MG63 (cell line): ENCODE measurements at regions not wholly inside any gene's neighbourhood (a gene's known extent, or its start where the extent isn't known, plus 50 kb on each side); places are given as distances from the start of the nearest gene placed in this dataset.
"Not testable (repeated sequence)": the region's sequence is repeated elsewhere in the genome, so short reads cannot be mapped to it uniquely, and the experiment has no call there.

Experiments used
- DNase-seq: peaks from one replicate; pipeline ENCODE4 v3.0.0-alpha.2; 2020
- H3K27me3 ChIP-seq: fragments of 250-450 bp; sonication (Bioruptor Pico); 2 replicates; pipeline ENCODE4 v1.5.1; 2020; ENCODE audit warnings: mild to moderate bottlenecking, moderate library complexity
- H3K36me3 ChIP-seq: fragments of 250-450 bp; sonication (Bioruptor Pico); 2 replicates; pipeline ENCODE4 v1.5.1; 2020; ENCODE audit warnings: mild to moderate bottlenecking, moderate library complexity
- H3K4me3 ChIP-seq: fragments of 250-450 bp; sonication (Bioruptor Pico); 2 replicates; pipeline ENCODE4 v1.5.1; 2020; ENCODE audit warnings: mild to moderate bottlenecking, moderate library complexity
- H3K9me3 ChIP-seq: fragments of 250-450 bp; sonication (Bioruptor Pico); 2 replicates; pipeline ENCODE4 v1.5.1; 2020; ENCODE audit warnings: mild to moderate bottlenecking, moderate library complexity

DNA sequence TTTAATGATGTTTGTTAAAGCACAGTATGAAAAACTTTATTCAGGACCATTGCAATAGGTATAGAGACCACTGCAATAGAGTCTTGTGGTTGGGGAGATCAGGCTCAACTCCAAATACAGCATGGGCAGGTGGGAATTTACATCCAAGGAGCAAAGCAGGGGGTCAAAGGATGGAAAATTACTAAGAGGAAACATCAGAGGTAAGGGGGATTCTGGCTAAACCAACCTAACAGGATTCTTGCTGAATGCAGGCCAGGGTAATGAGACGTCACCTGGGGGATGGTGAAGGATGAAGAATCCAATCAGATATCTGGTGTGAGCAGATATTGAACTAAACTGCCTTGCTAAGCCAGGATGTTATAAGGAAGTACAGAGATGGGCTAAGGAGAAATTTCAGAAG is 126.6 kb upstream of the MIR17HG start:
- Histone ChIP-seq H3K9me3 (no peaks in the 10 kb centered on the region), H3K36me3 (no peaks in the 10 kb centered on the region), H3K27me3 (no peaks in the 10 kb centered on the region), H3K4me3 (no peak overlapping the region)
- no peak for DNase-seq

DNA sequence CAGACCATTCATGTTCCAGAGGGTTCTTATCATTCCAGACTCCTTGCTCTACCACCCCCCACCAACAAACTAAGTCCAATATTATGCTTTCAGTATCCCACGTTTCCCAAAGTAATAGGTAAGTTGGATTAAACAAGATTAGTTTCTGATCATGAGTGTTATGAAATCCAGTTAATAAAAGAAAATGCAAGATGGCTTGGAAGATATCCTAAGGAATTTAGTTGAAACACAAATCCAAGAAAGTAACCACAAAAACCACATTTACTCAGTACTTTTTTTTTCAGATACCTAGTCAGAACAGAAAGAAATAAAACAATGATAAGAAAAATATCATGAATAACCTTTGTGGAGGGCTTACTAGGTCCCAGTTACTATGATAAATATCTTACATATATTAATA is 119.4 kb upstream of the MIR17HG start:
- DNase-seq: no peak
- H3K36me3 ChIP-seq: no peaks in the 10 kb centered on the region
- H3K4me3 ChIP-seq: no peak overlapping the region
- no peaks in the 10 kb centered on the region for H3K9me3 ChIP-seq
- 0 out of 2 replicates have a peak, but pooled peaks cover 5% of the 10 kb centered on the region for H3K27me3 ChIP-seq

DNA sequence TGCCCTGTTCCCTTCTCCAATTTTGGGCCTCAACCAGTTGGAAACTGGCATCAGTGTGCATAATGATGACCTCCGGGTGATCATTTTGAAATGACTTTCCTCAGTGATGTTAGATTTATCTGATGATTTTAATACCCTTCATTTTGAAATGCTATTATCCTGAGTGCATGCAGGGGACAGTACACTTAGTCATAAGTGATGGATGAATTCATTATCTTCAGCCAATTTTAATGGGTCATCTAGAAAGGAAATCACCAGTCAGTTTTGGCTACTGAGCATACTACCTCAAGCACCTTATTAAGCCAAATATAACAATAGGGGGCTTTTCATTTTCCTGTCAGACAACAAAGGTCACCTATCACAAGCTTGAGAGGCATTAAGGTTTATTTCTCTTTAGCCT is 118.5 kb upstream of the MIR17HG start:
- DNase-seq: no peak
- H3K4me3 ChIP-seq: no peak overlapping the region
- 0 out of 2 replicates have a peak, but pooled peaks cover 5% of the 10 kb centered on the region for H3K27me3 ChIP-seq
- no peaks in the 10 kb centered on the region for H3K9me3 ChIP-seq
- H3K36me3 ChIP-seq: no peaks in the 10 kb centered on the region

- Histone ChIP-seq H3K4me3 (no peak overlapping the region), H3K36me3 (no peaks in the 10 kb centered on the region), H3K9me3 (no peaks in the 10 kb centered on the region), H3K27me3 (0 out of 2 replicates have a peak, but pooled peaks cover 3% of the 10 kb centered on the region)
- no peak for DNase-seq
Observed at GRCh38 chr13:91232716-91233115, 114.8 kb upstream of the MIR17HG start.

- Histone ChIP-seq H3K36me3 (no peaks in the 10 kb centered on the region), H3K9me3 (no peaks in the 10 kb centered on the region), H3K4me3 (no peak overlapping the region), H3K27me3 (0 out of 2 replicates have a peak, but pooled peaks cover 3% of the 10 kb centered on the region)
- DNase-seq: no peak
Observed at GRCh38 chr13:91233291-91233690, 114.2 kb upstream of the MIR17HG start.

DNA sequence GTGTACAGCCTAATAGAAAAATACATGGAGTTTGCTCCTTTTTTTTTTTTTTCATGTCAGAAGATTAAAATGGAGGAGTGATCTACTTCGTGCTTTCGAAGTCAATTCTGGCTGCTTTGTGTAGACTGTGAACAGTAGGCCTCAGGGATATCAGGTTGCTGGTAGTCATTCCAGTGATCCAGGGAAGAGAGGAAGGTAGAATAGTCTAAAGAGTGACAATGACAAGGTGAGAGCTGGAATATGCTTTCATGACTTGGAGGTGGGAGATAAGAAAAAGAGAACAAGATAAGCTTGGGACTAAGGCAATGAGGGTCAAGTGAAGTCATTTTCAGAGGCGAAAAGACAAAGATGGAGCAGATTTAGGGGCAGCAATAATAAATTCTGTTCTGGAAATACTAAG is 111.3 kb upstream of the MIR17HG start:
- Histone ChIP-seq H3K36me3 (no peaks in the 10 kb centered on the region), H3K9me3 (no peaks in the 10 kb centered on the region), H3K4me3 (no peak overlapping the region), H3K27me3 (0 out of 2 replicates have a peak, but pooled peaks cover 3% of the 10 kb centered on the region)
- DNase-seq: no peak

DNA sequence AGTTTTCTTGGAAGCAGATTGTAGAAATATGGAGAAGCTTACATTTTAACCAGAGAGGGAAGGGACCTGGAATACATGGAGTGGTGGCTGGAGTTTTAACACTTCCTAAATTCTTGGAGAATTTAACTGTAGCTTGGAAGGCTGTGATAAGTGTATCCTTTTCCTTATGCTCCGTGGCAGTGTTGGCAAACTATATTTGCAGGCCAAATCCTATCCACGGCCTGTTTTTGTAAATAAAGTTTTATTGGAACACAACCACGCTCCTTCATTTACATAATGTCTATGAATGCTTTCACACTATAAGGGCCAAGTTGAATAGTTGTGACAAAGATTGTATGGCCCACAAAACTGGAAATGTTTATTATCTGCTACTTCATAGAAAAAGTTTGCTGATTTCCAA is 110.6 kb upstream of the MIR17HG start:
- no peak for DNase-seq
- Histone ChIP-seq H3K9me3 (no peaks in the 10 kb centered on the region), H3K4me3 (no peak overlapping the region), H3K36me3 (no peaks in the 10 kb centered on the region), H3K27me3 (0 out of 2 replicates have a peak, but pooled peaks cover 3% of the 10 kb centered on the region)

GRCh38 chr13:91238036-91238435 is 109.5 kb upstream of the MIR17HG start:
- H3K9me3 ChIP-seq: no peaks in the 10 kb centered on the region
- no peaks in the 10 kb centered on the region for H3K36me3 ChIP-seq
- DNase-seq: no peak
- H3K27me3 ChIP-seq: 0 out of 2 replicates have a peak, but pooled peaks cover under 1% of the 10 kb centered on the region
- no peak overlapping the region for H3K4me3 ChIP-seq

GRCh38 chr13:91240341-91240740 is 107.1 kb upstream of the MIR17HG start:
- Histone ChIP-seq H3K27me3 (no peaks in the 10 kb centered on the region), H3K9me3 (no peaks in the 10 kb centered on the region), H3K4me3 (no peak overlapping the region), H3K36me3 (no peaks in the 10 kb centered on the region)
- DNase-seq: no peak

- Histone ChIP-seq H3K9me3 (no peaks in the 10 kb centered on the region), H3K36me3 (no peaks in the 10 kb centered on the region), H3K27me3 (no peaks in the 10 kb centered on the region), H3K4me3 (no peak overlapping the region)
- DNase-seq: no peak
Observed at GRCh38 chr13:91241221-91241933, 106.1 kb upstream of the MIR17HG start.

DNA sequence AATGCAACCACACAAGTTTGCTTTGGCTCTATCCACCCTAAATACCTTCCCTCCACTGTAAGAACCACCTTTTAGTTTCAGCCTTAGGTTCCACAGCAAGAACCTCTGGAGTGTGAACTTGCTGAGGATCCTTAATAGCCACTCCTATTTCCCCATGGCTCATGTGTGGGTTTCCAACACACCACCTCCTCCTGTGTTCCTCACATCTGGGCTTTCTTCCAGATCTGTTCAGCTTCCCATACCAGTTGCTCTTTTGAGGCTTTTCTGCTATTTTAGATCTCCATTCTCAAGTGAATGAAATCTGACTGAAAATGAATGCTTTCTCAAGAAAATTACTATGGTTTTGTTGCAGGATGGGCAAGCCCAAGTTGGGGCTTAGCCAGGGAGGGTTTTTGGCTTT is 104.8 kb upstream of the MIR17HG start:
- H3K9me3 ChIP-seq: no peaks in the 10 kb centered on the region
- no peaks in the 10 kb centered on the region for H3K36me3 ChIP-seq
- peaks cover 2% of the 10 kb centered on the region; the same call in 1 of the 2 replicates for H3K27me3 ChIP-seq
- H3K4me3 ChIP-seq: no peak overlapping the region
- no peak for DNase-seq

DNA sequence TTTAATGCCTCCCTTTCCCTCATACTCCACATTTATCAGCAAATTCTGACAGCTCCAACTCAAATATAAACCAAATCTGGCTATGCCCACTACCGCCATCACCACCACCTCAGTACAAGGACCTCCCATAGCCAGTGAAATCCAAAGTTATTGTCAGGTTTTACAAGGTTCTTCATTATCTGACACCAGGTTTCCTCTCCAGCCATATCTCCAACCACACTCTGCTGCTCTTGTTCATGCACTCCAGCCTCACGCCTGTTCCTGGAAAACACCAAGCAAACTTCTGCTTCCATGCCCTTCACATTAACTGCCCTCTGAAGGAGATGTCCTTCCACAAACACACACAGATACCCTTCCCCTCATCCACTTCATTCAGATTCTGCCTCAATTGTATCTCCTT is 102.2 kb upstream of the MIR17HG start:
- Histone ChIP-seq H3K9me3 (no peaks in the 10 kb centered on the region), H3K27me3 (peaks cover 2% of the 10 kb centered on the region; the same call in 1 of the 2 replicates), H3K36me3 (no peaks in the 10 kb centered on the region), H3K4me3 (no peak overlapping the region)
- no peak for DNase-seq

DNA sequence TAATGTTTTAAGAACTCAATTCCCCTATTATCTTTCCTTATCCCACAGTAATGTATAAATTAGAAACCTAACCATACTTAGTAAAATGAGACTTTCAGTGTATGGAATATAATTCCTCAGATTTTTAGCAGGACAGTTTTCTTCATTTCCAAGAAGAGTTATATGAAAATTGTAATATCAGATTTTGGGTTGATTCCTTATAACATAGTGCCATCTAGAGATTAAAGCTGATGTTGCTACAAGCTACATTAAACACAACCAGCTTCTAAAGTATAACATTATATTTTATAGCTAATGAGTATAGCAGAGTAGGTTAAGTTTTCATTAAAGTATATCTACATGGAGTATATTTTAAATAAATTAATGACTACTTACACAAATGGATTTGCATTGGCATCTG is 99.7 kb upstream of the MIR17HG start:
- Histone ChIP-seq H3K9me3 (no peaks in the 10 kb centered on the region), H3K4me3 (no peak overlapping the region), H3K27me3 (peaks cover 5% of the 10 kb centered on the region; the same call in 1 of the 2 replicates), H3K36me3 (no peaks in the 10 kb centered on the region)
- DNase-seq: no peak

DNA sequence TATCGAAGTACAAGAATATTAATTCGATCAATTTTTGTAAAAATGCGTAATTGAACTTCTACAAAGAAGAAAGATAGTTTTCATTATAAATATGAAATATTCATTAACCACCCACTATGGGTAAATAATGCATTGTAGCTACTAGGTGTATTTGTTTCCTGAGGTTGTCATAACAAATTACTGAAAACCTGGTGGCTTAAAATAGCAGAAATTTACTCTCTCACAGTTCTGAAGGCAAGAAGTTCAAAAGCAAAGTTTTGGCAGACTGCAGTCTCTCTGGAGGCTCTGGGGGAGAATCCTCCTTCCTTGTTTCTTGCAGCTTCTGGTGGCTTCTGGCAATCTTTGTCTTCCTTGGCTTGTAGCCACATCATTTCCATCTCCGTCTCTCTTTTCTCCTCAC is 99.2 kb upstream of the MIR17HG start:
- H3K9me3 ChIP-seq: no peaks in the 10 kb centered on the region
- H3K36me3 ChIP-seq: no peaks in the 10 kb centered on the region
- no peak overlapping the region for H3K4me3 ChIP-seq
- H3K27me3 ChIP-seq: peaks cover 5% of the 10 kb centered on the region; the same call in 1 of the 2 replicates
- no peak for DNase-seq

DNA sequence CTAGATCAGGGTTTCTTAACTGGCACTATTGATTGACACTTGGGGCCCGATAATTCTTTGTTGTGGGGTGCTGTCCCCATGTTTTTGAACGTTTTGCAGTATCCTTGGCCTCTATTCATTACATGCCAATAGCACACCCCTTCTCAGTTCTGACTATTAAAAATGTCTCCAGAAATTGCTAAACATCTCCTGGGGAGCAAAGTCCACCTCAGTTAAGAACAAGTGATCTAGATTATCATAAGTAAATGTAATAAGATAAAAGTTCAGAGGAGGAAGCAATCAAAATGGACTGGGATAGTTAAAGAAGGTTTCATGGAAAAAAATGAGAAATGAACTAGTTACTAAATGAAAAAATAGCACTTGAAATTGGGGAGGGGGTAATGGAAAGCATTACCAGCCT is 98.1 kb upstream of the MIR17HG start:
- no peaks in the 10 kb centered on the region for H3K9me3 ChIP-seq
- H3K4me3 ChIP-seq: no peak overlapping the region
- no peak for DNase-seq
- H3K27me3 ChIP-seq: peaks cover 5% of the 10 kb centered on the region; the same call in 1 of the 2 replicates
- no peaks in the 10 kb centered on the region for H3K36me3 ChIP-seq

GRCh38 chr13:91249861-91250260 is 97.6 kb upstream of the MIR17HG start:
- Histone ChIP-seq H3K36me3 (no peaks in the 10 kb centered on the region), H3K4me3 (no peak overlapping the region), H3K9me3 (no peaks in the 10 kb centered on the region), H3K27me3 (peaks cover 5% of the 10 kb centered on the region; the same call in 1 of the 2 replicates)
- DNase-seq: no peak

DNA sequence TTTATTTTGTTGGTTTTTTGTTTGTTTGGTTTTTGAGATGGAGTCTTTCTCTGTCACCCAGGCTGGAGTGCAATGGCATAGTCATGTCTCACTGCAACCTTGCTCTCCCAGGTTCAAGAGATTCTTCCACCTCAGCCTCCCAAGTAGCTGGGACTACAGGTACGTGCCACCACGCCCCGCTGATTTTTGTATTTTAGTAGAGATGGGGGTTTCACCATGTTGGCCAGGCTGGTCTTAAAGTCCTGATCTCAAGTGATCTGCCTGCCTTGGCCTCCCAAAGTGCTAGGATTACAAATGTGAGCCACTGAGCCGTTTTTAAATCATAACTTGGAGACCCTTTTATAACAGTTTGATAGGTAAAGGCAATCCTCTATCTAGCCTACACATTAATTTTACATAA is 95.9 kb upstream of the MIR17HG start:
- not testable (repeated sequence) for DNase-seq, H3K9me3 ChIP-seq, H3K27me3 ChIP-seq, H3K36me3 ChIP-seq, H3K4me3 ChIP-seq

GRCh38 chr13:91264484-91264883 is 83.0 kb upstream of the MIR17HG start:
- H3K9me3 ChIP-seq: no peaks in the 10 kb centered on the region
- no peak for DNase-seq

More at GRCh38 chr13:91264484-91264883, 83.0 kb upstream of the MIR17HG start:
- no peaks in the 10 kb centered on the region; the same call in 1 of the 2 replicates for H3K27me3 ChIP-seq
- no peak overlapping the region for H3K4me3 ChIP-seq
- H3K36me3 ChIP-seq: no peaks in the 10 kb centered on the region
